Sigmoid colon (tissue), 6 donors: ENCODE measurements at regions not wholly inside any gene's neighbourhood (a gene's known extent, or its start where the extent isn't known, plus 50 kb on each side); places are given as distances from the start of the nearest gene placed in this dataset.
A peak's percentile ranks its signal among the peaks of the same experiment; 100 is the strongest.

Source experiments
- DNase-seq: peaks from one replicate; pipeline ENCODE4 v3.0.0-alpha.2; 2019
- H3K27ac ChIP-seq, 4 donors: fragments of 200-600 bp; sonication (generic); one replicate each; pipeline ENCODE4 v1.5.1; 2016 to 2019; ENCODE audit warnings: mild to moderate bottlenecking in 1 of 4
- H3K27me3 ChIP-seq, 3 donors: fragments of 200-600 bp; sonication (generic); one replicate each; pipeline ENCODE4 v1.5.1; 2019; ENCODE audit warnings: mild to moderate bottlenecking in 1 of 3
- H3K36me3 ChIP-seq, 4 donors: fragments of 200-600 bp; sonication (generic); one replicate each; pipeline ENCODE4 v1.5.1; 2016 to 2019
- H3K4me1 ChIP-seq, 4 donors: fragments of 200-600 bp; sonication (generic); one replicate each; pipeline ENCODE4 v1.5.1; 2017 to 2019
- H3K4me3 ChIP-seq, 4 donors: fragments of 200-600 bp; sonication (generic); one replicate each; pipeline ENCODE4 v1.5.1; 2017 to 2019; ENCODE audit warnings: mild to moderate bottlenecking in 2 of 4, moderate library complexity in 1 of 4
- H3K9me3 ChIP-seq, 4 donors: fragments of 200-600 bp in 3 of 4; sonication (generic) in 3 of 4; one replicate each; pipeline versions ENCODE4 v1.5.1 to v1.6.1; 2013 to 2019
- CTCF ChIP-seq, 4 experiments: fragments of 450-650 bp in 3 of 4; fragments of 200-600 bp in 1 of 4; IDR thresholded peaks; one replicate each; pipeline ENCODE4 v1.5.1; 2016 to 2019; ENCODE audit warnings: antibody characterized with exemption in 4 of 4, mild to moderate bottlenecking in 3 of 4, moderate library complexity in 2 of 4
- EP300 ChIP-seq, 4 donors: sonication (generic); formaldehyde crosslinking; IDR thresholded peaks; one replicate each; pipeline ENCODE4 v1.6.1; 2017; ENCODE audit warnings: antibody characterized with exemption in 4 of 4
- POLR2A ChIP-seq, 2 donors: fragments of 450-650 bp; IDR thresholded peaks; one replicate each; pipeline ENCODE4 v1.6.1; 2016; ENCODE audit warnings: antibody characterized with exemption in 2 of 2, mild to moderate bottlenecking in 2 of 2, moderate library complexity in 2 of 2
- POLR2AphosphoS5 ChIP-seq, 4 donors: sonication (generic); formaldehyde crosslinking; IDR thresholded peaks; one replicate each; pipeline ENCODE4 v1.6.1; 2017; ENCODE audit warnings: antibody characterized with exemption in 4 of 4
- WGBS, 2 donors: extraction: QIAGEN DNeasy Blood & Tissue Kit; methylation state at CpG; one replicate each; pipeline ENCODE4 v1.1.7; 2013; 5-methylcytosine and 5-hydroxymethylcytosine counted together
- intact Hi-C: fragments of 100-400 bp; cut with DNase I; formaldehyde crosslinking; loops from one replicate; pipeline ENCODE4 v1.15.1; 2023
- donor health status: healthy with polysubstance abuse.
- donor health status: healthy.

DNA sequence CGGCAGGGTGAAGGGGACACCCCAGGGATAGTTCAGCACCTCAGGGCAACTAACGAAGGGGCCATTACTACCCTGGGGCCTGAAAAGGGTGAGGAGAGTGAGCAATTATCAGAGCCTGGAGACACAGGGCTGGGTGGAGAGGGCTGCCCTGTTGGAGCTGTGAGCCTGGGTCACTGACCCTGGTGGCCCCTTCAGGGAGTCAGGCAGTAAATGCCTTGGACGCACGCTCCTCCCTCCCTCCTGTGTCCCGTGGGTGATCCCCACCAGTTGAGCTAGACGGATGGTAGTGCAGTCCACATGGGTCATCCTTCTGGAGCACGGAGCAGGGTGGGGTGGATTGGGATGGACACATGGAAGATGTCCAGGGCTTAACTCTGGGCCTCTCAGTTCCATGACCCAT is 305.3 kb downstream of the PTPRU start:
- intact Hi-C loops = no loop called here
- Histone ChIP-seq H3K27me3 (no peaks in the 10 kb centered on the region), H3K4me3 (no peak overlapping the region), H3K36me3 (no peaks in the 10 kb centered on the region), H3K27ac (no peak overlapping the region), H3K4me1 (no peaks in the 10 kb centered on the region), H3K9me3 (no peaks in the 10 kb centered on the region)
- WGBS, 2 donors = 59 to 69% methylated on average over 7 of the region's 7 CpGs
- peak; percentile 53 for DNase-seq
- no peak for TF ChIP-seq POLR2A (IDR thresholded peaks at IDR 0.05)
- TF ChIP-seq CTCF (IDR thresholded peaks at IDR 0.05) = no peak
- no peak for TF ChIP-seq EP300 (IDR thresholded peaks at IDR 0.05)
- TF ChIP-seq POLR2AphosphoS5 (IDR thresholded peaks at IDR 0.05) = no peak

- Histone ChIP-seq H3K4me1 (no peaks in the 10 kb centered on the region), H3K36me3 (no peaks in the 10 kb centered on the region), H3K27me3 (no peaks in the 10 kb centered on the region), H3K4me3 (no peak overlapping the region), H3K27ac (no peak overlapping the region), H3K9me3 (no peaks in the 10 kb centered on the region)
- 86 to 91% methylated on average over 10 of the region's 10 CpGs for WGBS, 2 donors
- DNase-seq = peak; percentile 32
- no peak for TF ChIP-seq EP300 (IDR thresholded peaks at IDR 0.05)
- TF ChIP-seq CTCF (IDR thresholded peaks at IDR 0.05) = no peak
- TF ChIP-seq POLR2AphosphoS5 (IDR thresholded peaks at IDR 0.05) = no peak
- TF ChIP-seq POLR2A (IDR thresholded peaks at IDR 0.05) = no peak
- intact Hi-C loops = no loop called here
These were observed 304.6 kb downstream of the PTPRU start for GRCh38 chr1:29540801-29541357.

GRCh38 chr1:29539971-29540370 is 303.6 kb downstream of the PTPRU start:
- 87 to 90% methylated on average over 7 of the region's 7 CpGs for WGBS, 2 donors
- no peak overlapping the region for H3K27ac ChIP-seq
- intact Hi-C loops = no loop called here
- H3K27me3 ChIP-seq = no peaks in the 10 kb centered on the region
- TF ChIP-seq CTCF (IDR thresholded peaks at IDR 0.05) = no peak
- no peak for TF ChIP-seq POLR2AphosphoS5 (IDR thresholded peaks at IDR 0.05)
- no peak for TF ChIP-seq POLR2A (IDR thresholded peaks at IDR 0.05)
- no peak for TF ChIP-seq EP300 (IDR thresholded peaks at IDR 0.05)
- no peaks in the 10 kb centered on the region for H3K36me3 ChIP-seq
- H3K9me3 ChIP-seq = no peaks in the 10 kb centered on the region
- H3K4me3 ChIP-seq = no peak overlapping the region
- H3K4me1 ChIP-seq = no peaks in the 10 kb centered on the region
- DNase-seq = peak; percentile 6

DNA sequence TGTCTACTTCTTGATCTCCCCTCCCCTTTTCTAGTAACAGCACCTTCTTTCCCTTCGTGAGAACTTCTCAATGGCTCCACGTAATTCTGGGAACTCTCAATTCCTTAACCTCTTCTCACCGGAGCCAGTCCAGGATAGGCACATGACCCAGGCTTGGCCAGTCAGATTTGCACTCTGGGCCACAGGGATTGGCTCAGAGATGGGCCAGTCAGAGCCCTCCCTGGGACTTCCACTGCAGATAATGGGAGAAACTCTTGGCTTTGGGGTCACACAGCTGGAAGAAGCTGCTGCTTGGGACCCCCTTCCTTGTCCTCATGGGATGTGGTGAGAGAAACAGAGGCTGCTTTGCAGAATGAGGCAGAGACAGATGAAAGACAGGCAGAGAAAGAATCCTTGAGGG is 302.3 kb downstream of the PTPRU start:
- WGBS, 2 donors = 50 to 67% methylated on average over 3 of the region's 3 CpGs
- DNase-seq = peak; percentile 8
- H3K36me3 ChIP-seq = no peaks in the 10 kb centered on the region

More for the DNA sequence above, 302.3 kb downstream of the PTPRU start:
- Histone ChIP-seq H3K4me1 (no peaks in the 10 kb centered on the region), H3K27me3 (no peaks in the 10 kb centered on the region), H3K9me3 (no peaks in the 10 kb centered on the region), H3K27ac (no peak overlapping the region), H3K4me3 (no peak overlapping the region)
- TF ChIP-seq POLR2A (IDR thresholded peaks at IDR 0.05) = no peak
- TF ChIP-seq POLR2AphosphoS5 (IDR thresholded peaks at IDR 0.05) = no peak
- TF ChIP-seq EP300 (IDR thresholded peaks at IDR 0.05) = no peak
- TF ChIP-seq CTCF (IDR thresholded peaks at IDR 0.05) = no peak
- intact Hi-C loops = no loop called here
